ENCODE measurements at regions not wholly inside any gene's neighbourhood (a gene's known extent, or its start where the extent isn't known, plus 50 kb on each side); places are given as distances from the start of the nearest gene placed in this dataset.
"Not testable (repeated sequence)": the region's sequence is repeated elsewhere in the genome, so short reads cannot be mapped to it uniquely, and the experiment has no call there.

GRCh38 chr3:157857440-157857839 is 248.8 kb downstream of the SHOX2 start:
- no peak for DNase-seq (ENCODE audit: low read depth)

- no peak for DNase-seq (ENCODE audit: low read depth)
These were observed 249.9 kb downstream of the SHOX2 start for GRCh38 chr3:157856078-157856939.

- DNase-seq (ENCODE audit: low read depth): not testable (repeated sequence)
These were observed 260.4 kb downstream of the SHOX2 start for GRCh38 chr3:157845839-157846238.

GRCh38 chr3:157844800-157845565 is 261.2 kb downstream of the SHOX2 start:
- DNase-seq (ENCODE audit: low read depth): no peak

GRCh38 chr3:157844216-157844615 is 262.0 kb downstream of the SHOX2 start:
- no peak for DNase-seq (ENCODE audit: low read depth)

GRCh38 chr3:157841029-157841428 is 265.2 kb downstream of the SHOX2 start:
- no peak for DNase-seq (ENCODE audit: low read depth)

- no peak for DNase-seq (ENCODE audit: low read depth)
These were observed 265.7 kb downstream of the SHOX2 start for GRCh38 chr3:157840564-157840963.

- no peak for DNase-seq (ENCODE audit: low read depth)
These were observed 267.8 kb downstream of the SHOX2 start for GRCh38 chr3:157838457-157838856.

- DNase-seq (ENCODE audit: low read depth): no peak
These were observed 268.9 kb downstream of the SHOX2 start for GRCh38 chr3:157837336-157837735.

GRCh38 chr3:157836022-157836421 is 270.2 kb downstream of the SHOX2 start:
- DNase-seq (ENCODE audit: low read depth): no peak

- DNase-seq (ENCODE audit: low read depth): no peak
These were observed 273.6 kb downstream of the SHOX2 start for GRCh38 chr3:157832588-157832987.

GRCh38 chr3:157830556-157831236 is 275.5 kb downstream of the SHOX2 start:
- no peak for DNase-seq (ENCODE audit: low read depth)

- DNase-seq (ENCODE audit: low read depth): no peak
These were observed 276.4 kb downstream of the SHOX2 start for GRCh38 chr3:157829786-157830185.

GRCh38 chr3:157824281-157824680 is 281.9 kb downstream of the SHOX2 start:
- DNase-seq (ENCODE audit: low read depth): no peak

GRCh38 chr3:157823050-157823449 is 283.2 kb downstream of the SHOX2 start:
- DNase-seq (ENCODE audit: low read depth): no peak

GRCh38 chr3:157820157-157820517 is 286.1 kb downstream of the SHOX2 start:
- no peak for DNase-seq (ENCODE audit: low read depth)

- DNase-seq (ENCODE audit: low read depth): no peak
These were observed 286.7 kb downstream of the SHOX2 start for GRCh38 chr3:157819270-157820156.

- DNase-seq (ENCODE audit: low read depth): no peak
These were observed 289.3 kb downstream of the SHOX2 start for GRCh38 chr3:157816896-157817295.

GRCh38 chr3:157816296-157816695 is 289.9 kb downstream of the SHOX2 start:
- no peak for DNase-seq (ENCODE audit: low read depth)

GRCh38 chr3:157815739-157816138 is 290.5 kb downstream of the SHOX2 start:
- DNase-seq (ENCODE audit: low read depth): no peak

GRCh38 chr3:157810924-157811718 is 295.1 kb downstream of the SHOX2 start:
- no peak for DNase-seq (ENCODE audit: low read depth)

Data from activated T-helper 1 cell treated with Interleukin-2 at 50 U/mL for 16 hours (primary cell).